Epithelial cell of esophagus (primary cell): ENCODE measurements at regions not wholly inside any gene's neighbourhood (a gene's known extent, or its start where the extent isn't known, plus 50 kb on each side); places are given as distances from the start of the nearest gene placed in this dataset.
"Not testable (repeated sequence)": the region's sequence is repeated elsewhere in the genome, so short reads cannot be mapped to it uniquely, and the experiment has no call there.

Experiments
- DNase-seq: peaks from one replicate; pipeline ENCODE4 v3.0.0; 2010; ENCODE audit warnings: low read depth
- H3K4me3 ChIP-seq: 2 replicates; pipeline ENCODE4 v1.5.1; 2011; ENCODE audit warnings: mild to moderate bottlenecking, low read length, control low read depth
- CTCF ChIP-seq: IDR thresholded peaks from 2 replicates; pipeline ENCODE4 v1.5.1; 2011; ENCODE audit warnings: low read depth, mild to moderate bottlenecking, low read length, control low read depth, inconsistent platforms; ENCODE audit not compliant: insufficient read depth; ENCODE audit errors: missing control alignments

- TF ChIP-seq CTCF = no peak
- DNase-seq = no peak
- H3K4me3 ChIP-seq = no peak overlapping the region
Measured at GRCh38 chrX:107384397-107385105, 64.9 kb upstream of the FRMPD3 start.

- no peak for TF ChIP-seq CTCF
- DNase-seq = no peak
- H3K4me3 ChIP-seq = no peak overlapping the region
Measured at GRCh38 chrX:107389726-107390125, 59.7 kb upstream of the FRMPD3 start.

- not testable (repeated sequence) for DNase-seq, H3K4me3 ChIP-seq
Measured at GRCh38 chrX:107393656-107394055, 55.8 kb upstream of the FRMPD3 start.

GRCh38 chrX:107396235-107396634 is 53.2 kb upstream of the FRMPD3 start:
- no peak overlapping the region for H3K4me3 ChIP-seq
- no peak for DNase-seq
- TF ChIP-seq CTCF = no peak

GRCh38 chrX:107396783-107397182 is 52.7 kb upstream of the FRMPD3 start:
- no peak for TF ChIP-seq CTCF
- no peak overlapping the region for H3K4me3 ChIP-seq
- no peak for DNase-seq

GRCh38 chrX:107398115-107398514 is 51.3 kb upstream of the FRMPD3 start:
- no peak for TF ChIP-seq CTCF

More at GRCh38 chrX:107398115-107398514, 51.3 kb upstream of the FRMPD3 start:
- H3K4me3 ChIP-seq = no peak overlapping the region
- DNase-seq = no peak
